ENCODE measurements at regions not wholly inside any gene's neighbourhood (a gene's known extent, or its start where the extent isn't known, plus 50 kb on each side); places are given as distances from the start of the nearest gene placed in this dataset.

DNA sequence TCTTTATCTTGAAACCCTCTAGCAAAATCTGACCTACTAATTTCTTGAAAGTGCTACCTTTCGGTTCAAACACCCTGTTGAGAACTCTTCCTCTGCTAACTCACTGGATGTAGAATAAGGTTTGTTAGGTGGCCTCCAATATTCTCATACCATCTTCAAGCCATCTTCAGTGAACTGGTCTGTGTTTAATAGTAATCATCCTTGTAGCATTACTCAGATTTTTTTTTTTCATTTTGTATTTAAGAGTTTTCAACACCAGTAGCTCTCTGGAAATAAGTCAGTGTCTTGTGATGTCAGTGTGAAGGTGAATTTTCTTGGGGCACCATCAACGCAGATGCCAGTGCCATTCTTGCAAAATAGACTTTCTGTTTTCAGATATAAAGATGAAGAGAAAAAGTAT is 140.6 kb upstream of the AHI1 start:
- Histone ChIP-seq H3K27me3 (no peaks in the 10 kb centered on the region), H3K9me3 (no peaks in the 10 kb centered on the region), H3K4me1 (no peaks in the 10 kb centered on the region), H3K36me3 (no peaks in the 10 kb centered on the region), H3K27ac (no peak overlapping the region), H3K4me3 (no peak overlapping the region)
- DNase-seq (ENCODE audit: low spot score in 2 of 2): no peak
- TF ChIP-seq EP300 (IDR thresholded peaks at IDR 0.05) (no peak), POLR2A (IDR thresholded peaks at IDR 0.05) (no peak)
- TF ChIP-seq, protein P1, sequence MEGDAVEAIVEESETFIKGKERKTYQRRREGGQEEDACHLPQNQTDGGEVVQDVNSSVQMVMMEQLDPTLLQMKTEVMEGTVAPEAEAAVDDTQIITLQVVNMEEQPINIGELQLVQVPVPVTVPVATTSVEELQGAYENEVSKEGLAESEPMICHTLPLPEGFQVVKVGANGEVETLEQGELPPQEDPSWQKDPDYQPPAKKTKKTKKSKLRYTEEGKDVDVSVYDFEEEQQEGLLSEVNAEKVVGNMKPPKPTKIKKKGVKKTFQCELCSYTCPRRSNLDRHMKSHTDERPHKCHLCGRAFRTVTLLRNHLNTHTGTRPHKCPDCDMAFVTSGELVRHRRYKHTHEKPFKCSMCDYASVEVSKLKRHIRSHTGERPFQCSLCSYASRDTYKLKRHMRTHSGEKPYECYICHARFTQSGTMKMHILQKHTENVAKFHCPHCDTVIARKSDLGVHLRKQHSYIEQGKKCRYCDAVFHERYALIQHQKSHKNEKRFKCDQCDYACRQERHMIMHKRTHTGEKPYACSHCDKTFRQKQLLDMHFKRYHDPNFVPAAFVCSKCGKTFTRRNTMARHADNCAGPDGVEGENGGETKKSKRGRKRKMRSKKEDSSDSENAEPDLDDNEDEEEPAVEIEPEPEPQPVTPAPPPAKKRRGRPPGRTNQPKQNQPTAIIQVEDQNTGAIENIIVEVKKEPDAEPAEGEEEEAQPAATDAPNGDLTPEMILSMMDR (IDR thresholded peaks at IDR 0.05): no peak
- 92 to 100% methylated on average over 2 of the region's 2 CpGs for WGBS, 2 donors

DNA sequence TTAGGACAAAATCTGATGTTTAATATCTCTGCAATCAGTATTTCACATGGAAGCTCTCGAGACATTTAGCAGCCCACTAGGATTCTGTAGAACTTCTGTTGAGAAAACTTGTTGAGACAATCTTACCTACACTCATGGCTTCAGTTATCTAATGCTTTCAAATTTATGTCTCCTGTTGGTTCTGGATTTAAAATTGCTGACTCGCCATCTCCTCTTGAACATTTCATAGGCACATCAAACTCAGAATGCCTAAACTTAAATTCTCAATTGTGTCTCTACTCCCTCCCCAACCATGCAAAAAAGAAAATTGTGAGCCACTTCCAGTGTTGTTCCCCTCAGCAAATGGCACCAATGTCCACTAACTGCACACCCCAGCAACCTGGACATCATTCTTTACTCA is 142.5 kb upstream of the AHI1 start:
- Histone ChIP-seq H3K9me3 (no peaks in the 10 kb centered on the region), H3K36me3 (no peaks in the 10 kb centered on the region), H3K27me3 (no peaks in the 10 kb centered on the region), H3K27ac (no peak overlapping the region), H3K4me3 (no peak overlapping the region), H3K4me1 (no peaks in the 10 kb centered on the region)
- TF ChIP-seq, protein P1 (IDR thresholded peaks at IDR 0.05): no peak
- TF ChIP-seq POLR2A (IDR thresholded peaks at IDR 0.05) (no peak), EP300 (IDR thresholded peaks at IDR 0.05) (no peak)
- DNase-seq (ENCODE audit: low spot score in 2 of 2): no peak
- WGBS, 2 donors: 98 to 100% methylated on average over 2 of the region's 2 CpGs

DNA sequence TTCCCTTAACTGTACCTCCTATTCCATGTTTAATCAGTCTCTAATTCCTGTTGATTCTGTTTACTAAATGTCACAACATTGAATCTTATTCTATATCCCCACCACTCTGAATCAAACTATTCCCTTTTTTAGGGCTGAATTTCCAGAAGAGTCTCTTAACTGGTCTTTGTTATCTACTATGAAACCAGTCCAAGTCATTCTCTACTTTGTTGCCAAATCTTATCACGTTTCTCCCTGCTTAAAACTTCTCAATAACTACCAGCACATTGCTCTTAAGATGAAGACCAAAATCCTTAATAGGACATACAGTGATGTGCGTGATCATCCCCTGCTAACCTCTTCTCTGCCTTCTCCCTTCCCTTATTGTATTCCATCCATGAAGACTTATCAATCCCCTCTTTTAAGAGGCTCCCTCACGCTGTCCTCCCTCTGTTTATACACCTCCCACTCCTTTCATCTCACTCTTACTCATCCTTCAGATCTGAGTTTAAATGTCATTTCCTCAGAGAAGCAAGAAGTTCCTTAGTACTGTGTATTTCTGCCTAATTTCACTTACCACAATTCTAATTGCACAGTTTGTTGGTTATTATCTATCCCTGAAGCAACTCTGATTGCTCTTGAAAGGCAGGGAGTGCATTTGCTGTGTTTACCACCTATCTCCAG is 143.0 kb upstream of the AHI1 start:
- H3K4me1 ChIP-seq: no peaks in the 10 kb centered on the region
- 51 to 59% methylated on average over 3 of the region's 3 CpGs for WGBS, 2 donors
- no peak overlapping the region for H3K4me3 ChIP-seq
- H3K9me3 ChIP-seq: no peaks in the 10 kb centered on the region
- no peaks in the 10 kb centered on the region for H3K36me3 ChIP-seq
- DNase-seq (ENCODE audit: low spot score in 2 of 2): no peak
- H3K27ac ChIP-seq: no peak overlapping the region
- no peak for TF ChIP-seq POLR2A (IDR thresholded peaks at IDR 0.05)
- no peak for TF ChIP-seq EP300 (IDR thresholded peaks at IDR 0.05)
- TF ChIP-seq, protein P1 (IDR thresholded peaks at IDR 0.05): no peak
- H3K27me3 ChIP-seq: no peaks in the 10 kb centered on the region

DNA sequence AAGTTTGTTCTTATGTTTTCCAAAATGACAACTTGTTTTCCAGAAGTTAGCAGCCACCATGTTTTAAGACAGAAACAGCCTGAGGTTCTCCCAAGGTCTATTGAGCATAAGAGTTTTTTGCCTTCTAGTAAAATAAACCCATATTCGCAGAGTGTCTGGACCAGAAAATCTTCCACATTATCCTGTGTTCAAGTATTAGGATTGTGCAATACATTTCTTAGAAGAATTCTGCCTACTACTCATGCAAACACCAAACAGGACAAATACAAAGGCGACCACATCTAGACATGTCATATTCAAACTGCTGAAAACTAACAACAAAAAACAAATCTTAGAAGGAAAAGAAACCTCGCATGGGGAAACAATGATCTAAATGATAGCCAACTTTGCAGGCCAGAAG is 145.4 kb upstream of the AHI1 start:
- no peak for TF ChIP-seq EP300 (IDR thresholded peaks at IDR 0.05)
- TF ChIP-seq POLR2A (IDR thresholded peaks at IDR 0.05): no peak
- TF ChIP-seq, protein P1 (IDR thresholded peaks at IDR 0.05): no peak
- Histone ChIP-seq H3K27me3 (no peaks in the 10 kb centered on the region), H3K4me1 (no peaks in the 10 kb centered on the region), H3K4me3 (no peak overlapping the region), H3K27ac (no peak overlapping the region), H3K9me3 (no peaks in the 10 kb centered on the region), H3K36me3 (no peaks in the 10 kb centered on the region)
- 97 to 98% methylated on average over 3 of the region's 3 CpGs for WGBS, 2 donors
- DNase-seq (ENCODE audit: low spot score in 2 of 2): no peak

DNA sequence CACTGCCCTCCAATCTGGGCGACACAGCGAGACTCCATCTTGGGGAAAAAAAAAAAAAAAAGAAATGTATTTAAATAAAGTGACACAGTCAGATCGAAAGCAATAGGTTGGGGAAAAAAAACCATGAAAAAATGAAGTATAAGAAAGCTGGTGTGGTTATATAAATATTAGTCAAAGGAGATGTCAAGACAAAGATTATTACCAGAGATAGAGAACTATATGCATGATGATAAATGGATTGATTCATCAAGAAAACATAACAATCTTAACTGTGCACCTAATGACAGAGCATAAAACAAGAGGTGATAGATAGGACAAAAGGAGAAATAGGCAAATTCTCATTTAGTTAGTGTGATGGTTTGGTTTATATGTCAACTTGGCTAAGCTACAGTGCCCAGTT is 146.9 kb upstream of the AHI1 start:
- Histone ChIP-seq H3K4me3 (no peak overlapping the region), H3K9me3 (peaks cover 0 to 9% (median 0%) of the 10 kb centered on the region in 4 donors), H3K36me3 (no peaks in the 10 kb centered on the region), H3K27ac (no peak overlapping the region), H3K4me1 (no peaks in the 10 kb centered on the region), H3K27me3 (no peaks in the 10 kb centered on the region)
- TF ChIP-seq, protein P1 (IDR thresholded peaks at IDR 0.05): no peak
- TF ChIP-seq EP300 (IDR thresholded peaks at IDR 0.05) (no peak), POLR2A (IDR thresholded peaks at IDR 0.05) (no peak)
- 95 to 98% methylated on average over 3 of the region's 3 CpGs for WGBS, 2 donors
- DNase-seq (ENCODE audit: low spot score in 2 of 2): no peak
